T-cell (primary cell): ENCODE measurements at regions not wholly inside any gene's neighbourhood (a gene's known extent, or its start where the extent isn't known, plus 50 kb on each side); places are given as distances from the start of the nearest gene placed in this dataset.

Experiments used
- ATAC-seq, 4 experiments: fragments of 200-7000 bp in 3 of 4; fragments of 150-1000 bp in 1 of 4; cut with Tn5 transposase; replicated peaks in 1 of 4; 1 replicate in 3 of 4; 2 replicates in 1 of 4; pipeline ENCODE4 v1.10.0; 2021; ENCODE audit warnings: moderate library complexity in 3 of 4, mild to moderate bottlenecking in 2 of 4, moderate number of reproducible peaks in 1 of 4
- CTCF ChIA-PET, 2 donors: fragments of 300-600 bp; sonication (Branson Sonifier 250); formaldehyde crosslinking; loops; one replicate each; lab custom pipeline; 2022; ENCODE audit warnings: antibody characterized with exemption in 2 of 2; lab: Charles Lee
- POLR2A ChIA-PET, 2 donors: fragments of 300-600 bp; sonication (Branson Sonifier 250); formaldehyde crosslinking; loops; one replicate each; lab custom pipeline; 2022; ENCODE audit warnings: antibody characterized with exemption in 2 of 2; lab: Charles Lee
- DNase-seq, 35 experiments: peaks; one replicate each; pipeline versions ENCODE4 v3.0.0 to v3.0.0-alpha.2; 2013 to 2023
- H3K27ac ChIP-seq: one replicate; pipeline ENCODE4 v1.5.1; 2013; ENCODE audit warnings: low read length
- H3K27me3 ChIP-seq, 2 experiments: replicated peaks in 1 of 2; 1 replicate in 1 of 2; 2 replicates in 1 of 2; pipeline versions ENCODE4 v1.6.1 to v1.7.0; 2013; ENCODE audit warnings: low read length in 1 of 2, mixed read lengths in 1 of 2; ENCODE audit not compliant: control insufficient read depth in 2 of 2, insufficient read depth in 2 of 2; ENCODE audit errors: extremely low read depth in 1 of 2
- H3K36me3 ChIP-seq, 2 donors: 1 replicate in 1 of 2; 2 replicates in 1 of 2; pipeline versions ENCODE4 v1.6.1 to v1.7.0; 2013; ENCODE audit warnings: low read length in 1 of 2; ENCODE audit not compliant: control insufficient read depth in 2 of 2, insufficient read depth in 1 of 2; ENCODE audit errors: extremely low read depth in 1 of 2
- H3K4me1 ChIP-seq, 2 experiments: 1 replicate in 1 of 2; 2 replicates in 1 of 2; pipeline versions ENCODE4 v1.6.1 to v1.7.0; 2013; ENCODE audit warnings: low read length in 2 of 2, mixed read lengths in 1 of 2; ENCODE audit not compliant: insufficient read depth in 2 of 2, control insufficient read depth in 1 of 2; ENCODE audit errors: extremely low read depth in 1 of 2
- H3K4me3 ChIP-seq, 2 donors: 1 replicate in 1 of 2; 2 replicates in 1 of 2; pipeline versions ENCODE4 v1.5.1 to v1.7.0; 2013; ENCODE audit warnings: mild to moderate bottlenecking in 2 of 2, low read length in 1 of 2, moderate library complexity in 1 of 2; ENCODE audit not compliant: control insufficient read depth in 1 of 2; ENCODE audit errors: extremely low read depth in 1 of 2
- H3K9me3 ChIP-seq: 2 replicates; pipeline ENCODE4 v1.7.0; 2013
- H3K27ac Mint-ChIP-seq, 2 donors: one replicate each; pipeline ENCODE4 v1.8.0; 2020 to 2021; ENCODE audit warnings: mild to moderate bottlenecking in 2 of 2, mixed read lengths in 2 of 2
- H3K27me3 Mint-ChIP-seq, 2 donors: one replicate each; pipeline ENCODE4 v1.8.0; 2021 to 2022; ENCODE audit warnings: mixed read lengths in 2 of 2
- H3K36me3 Mint-ChIP-seq: one replicate; pipeline ENCODE4 v1.8.0; 2021; ENCODE audit warnings: mixed read lengths
- H3K4me1 Mint-ChIP-seq, 3 donors: one replicate each; pipeline ENCODE4 v1.8.0; 2020 to 2022; ENCODE audit warnings: mixed read lengths in 3 of 3, mild to moderate bottlenecking in 1 of 3
- H3K4me3 Mint-ChIP-seq, 3 donors: one replicate each; pipeline ENCODE4 v1.8.0; 2020 to 2022; ENCODE audit warnings: mild to moderate bottlenecking in 3 of 3, mixed read lengths in 3 of 3, moderate library complexity in 3 of 3
- H3K9me3 Mint-ChIP-seq, 3 donors: one replicate each; pipeline ENCODE4 v1.8.0; 2020 to 2022; ENCODE audit warnings: mixed read lengths in 3 of 3
- WGBS: methylation state at CpG from one replicate; pipeline ENCODE4 v1.1.5; 2013; ENCODE audit warnings: missing lambda C conversion rate; ENCODE audit not compliant: insufficient coverage; 5-methylcytosine and 5-hydroxymethylcytosine counted together

GRCh38 chr1:188244681-188245080 is 1415.9 kb downstream of the PLA2G4A start:
- H3K4me3 ChIP-seq, result no peak overlapping the region
- H3K36me3 ChIP-seq, result no peaks in the 10 kb centered on the region
- no peak overlapping the region for H3K27ac ChIP-seq
- H3K27me3 ChIP-seq, result no peaks in the 10 kb centered on the region
- no CpG with 5 or more reads among the region's 1 CpG for WGBS
- Mint-ChIP-seq H3K4me3 (no peak overlapping the region), H3K4me1 (no peaks in the 10 kb centered on the region), H3K27me3 (no peaks in the 10 kb centered on the region), H3K27ac (no peak overlapping the region), H3K36me3 (no peaks in the 10 kb centered on the region), H3K9me3 (peaks cover 4 to 7% (median 4%) of the 10 kb centered on the region in 3 donors)
- ATAC-seq (no peak), DNase-seq (no peak)
- ChIA-PET POLR2A (no interaction called here), CTCF (no interaction called here)
- no peaks in the 10 kb centered on the region for H3K4me1 ChIP-seq
- no peaks in the 10 kb centered on the region for H3K9me3 ChIP-seq

GRCh38 chr1:188247255-188247654 is 1418.5 kb downstream of the PLA2G4A start:
- Mint-ChIP-seq H3K9me3 (peaks cover 0 to 10% (median 10%) of the 10 kb centered on the region in 3 donors), H3K27me3 (no peaks in the 10 kb centered on the region), H3K4me3 (no peak overlapping the region), H3K4me1 (no peaks in the 10 kb centered on the region), H3K27ac (no peak overlapping the region), H3K36me3 (no peaks in the 10 kb centered on the region)
- POLR2A ChIA-PET, result no interaction called here
- H3K36me3 ChIP-seq, result no peaks in the 10 kb centered on the region
- CTCF ChIA-PET, result no interaction called here
- WGBS, result no CpG with 5 or more reads among the region's 1 CpG
- H3K9me3 ChIP-seq, result no peaks in the 10 kb centered on the region
- ATAC-seq (no peak), DNase-seq (no peak)
- H3K27ac ChIP-seq, result no peak overlapping the region
- no peak overlapping the region for H3K4me3 ChIP-seq
- H3K27me3 ChIP-seq, result no peaks in the 10 kb centered on the region
- H3K4me1 ChIP-seq, result no peaks in the 10 kb centered on the region

- Histone ChIP-seq H3K27ac (no peak overlapping the region), H3K9me3 (no peaks in the 10 kb centered on the region), H3K4me3 (no peak overlapping the region), H3K27me3 (no peaks in the 10 kb centered on the region), H3K4me1 (no peaks in the 10 kb centered on the region), H3K36me3 (no peaks in the 10 kb centered on the region)
- no peak for DNase-seq
- Mint-ChIP-seq H3K4me1 (no peaks in the 10 kb centered on the region), H3K4me3 (no peak overlapping the region), H3K9me3 (peaks cover 0 to 10% (median 10%) of the 10 kb centered on the region in 3 donors), H3K36me3 (no peaks in the 10 kb centered on the region), H3K27ac (no peak overlapping the region), H3K27me3 (no peaks in the 10 kb centered on the region)
- ATAC-seq, result no peak
- POLR2A ChIA-PET, result no interaction called here
- 62% methylated on average over 2 of the region's 2 CpGs for WGBS
- CTCF ChIA-PET, result interaction anchor here in 1 of 2 donors (0.7 kb wide), 1 partner anchor 1364 kb away, joined by 3 read pairs; no protein-coding TSS in a partner anchor
Observed at GRCh38 chr1:188249811-188250210, 1421.1 kb downstream of the PLA2G4A start.

GRCh38 chr1:188251036-188251435 is 1422.3 kb downstream of the PLA2G4A start:
- Histone ChIP-seq H3K36me3 (no peaks in the 10 kb centered on the region), H3K4me1 (no peaks in the 10 kb centered on the region), H3K4me3 (no peak overlapping the region), H3K27ac (no peak overlapping the region), H3K9me3 (no peaks in the 10 kb centered on the region), H3K27me3 (no peaks in the 10 kb centered on the region)
- CTCF ChIA-PET, result no interaction called here
- peaks cover under 1 to 18% (median 11%) of the 10 kb centered on the region in 3 donors for H3K9me3 Mint-ChIP-seq
- DNase-seq (no peak), ATAC-seq (no peak)
- WGBS, result no CpG with 5 or more reads among the region's 1 CpG
- H3K36me3 Mint-ChIP-seq, result no peaks in the 10 kb centered on the region
- no peaks in the 10 kb centered on the region for H3K27me3 Mint-ChIP-seq
- H3K27ac Mint-ChIP-seq, result no peak overlapping the region
- no peak overlapping the region for H3K4me3 Mint-ChIP-seq
- H3K4me1 Mint-ChIP-seq, result no peaks in the 10 kb centered on the region
- POLR2A ChIA-PET, result interaction anchor here in 1 of 2 donors (0.7 kb wide), 1 partner anchor 98 kb away, joined by 5 read pairs; no protein-coding TSS in a partner anchor

GRCh38 chr1:188261849-188262248 is 1433.1 kb downstream of the PLA2G4A start:
- POLR2A ChIA-PET, result interaction anchor here in 1 of 2 donors (0.6 kb wide), 1 partner anchor 1166 kb away, joined by 3 read pairs; no protein-coding TSS in a partner anchor
- no peak overlapping the region for H3K4me3 Mint-ChIP-seq
- Histone ChIP-seq H3K27ac (no peak overlapping the region), H3K9me3 (no peaks in the 10 kb centered on the region), H3K4me3 (no peak overlapping the region), H3K4me1 (no peaks in the 10 kb centered on the region), H3K36me3 (no peaks in the 10 kb centered on the region), H3K27me3 (no peaks in the 10 kb centered on the region)
- no peaks in the 10 kb centered on the region for H3K27me3 Mint-ChIP-seq
- ATAC-seq (no peak), DNase-seq (no peak)
- H3K9me3 Mint-ChIP-seq, result peaks cover 20 to 34% (median 24%) of the 10 kb centered on the region in 3 donors
- no peak overlapping the region for H3K27ac Mint-ChIP-seq
- H3K4me1 Mint-ChIP-seq, result no peaks in the 10 kb centered on the region
- WGBS, result 24% methylated on average over 3 of the region's 4 CpGs
- H3K36me3 Mint-ChIP-seq, result no peaks in the 10 kb centered on the region
- CTCF ChIA-PET, result interaction anchor here in 1 of 2 donors (0.7 kb wide), 1 partner anchor 79 kb away, joined by 3 read pairs; no protein-coding TSS in a partner anchor

- no peaks in the 10 kb centered on the region for H3K4me1 Mint-ChIP-seq
- H3K4me3 Mint-ChIP-seq, result no peak overlapping the region
- no peak overlapping the region for H3K27ac ChIP-seq
- peaks cover 10 to 18% (median 11%) of the 10 kb centered on the region in 3 donors for H3K9me3 Mint-ChIP-seq
- H3K27me3 Mint-ChIP-seq, result no peaks in the 10 kb centered on the region
- ChIA-PET CTCF (no interaction called here), POLR2A (no interaction called here)
- WGBS, result no CpG with 5 or more reads among the region's 1 CpG
- no peaks in the 10 kb centered on the region for H3K36me3 ChIP-seq
- H3K27me3 ChIP-seq, result no peaks in the 10 kb centered on the region
- ATAC-seq, result no peak
- no peaks in the 10 kb centered on the region for H3K9me3 ChIP-seq
- no peak overlapping the region for H3K4me3 ChIP-seq
- no peaks in the 10 kb centered on the region for H3K4me1 ChIP-seq
- no peak overlapping the region for H3K27ac Mint-ChIP-seq
- DNase-seq, result no peak
- no peaks in the 10 kb centered on the region for H3K36me3 Mint-ChIP-seq
Observed at GRCh38 chr1:188269956-188270355, 1441.2 kb downstream of the PLA2G4A start.

GRCh38 chr1:188270497-188270896 is 1441.7 kb downstream of the PLA2G4A start:
- H3K36me3 Mint-ChIP-seq, result no peaks in the 10 kb centered on the region
- H3K27me3 Mint-ChIP-seq, result no peaks in the 10 kb centered on the region
- POLR2A ChIA-PET, result no interaction called here
- ATAC-seq (no peak), DNase-seq (no peak)
- H3K4me3 Mint-ChIP-seq, result no peak overlapping the region
- Histone ChIP-seq H3K27ac (no peak overlapping the region), H3K36me3 (no peaks in the 10 kb centered on the region), H3K4me1 (no peaks in the 10 kb centered on the region), H3K9me3 (no peaks in the 10 kb centered on the region), H3K27me3 (no peaks in the 10 kb centered on the region), H3K4me3 (no peak overlapping the region)
- H3K9me3 Mint-ChIP-seq, result peaks cover 5 to 15% (median 11%) of the 10 kb centered on the region in 3 donors
- H3K27ac Mint-ChIP-seq, result no peak overlapping the region
- no peaks in the 10 kb centered on the region for H3K4me1 Mint-ChIP-seq
- no CpG with 5 or more reads among the region's 1 CpG for WGBS
- CTCF ChIA-PET, result no interaction called here
